ENCODE measurements at regions not wholly inside any gene's neighbourhood (a gene's known extent, or its start where the extent isn't known, plus 50 kb on each side); places are given as distances from the start of the nearest gene placed in this dataset.
A peak's percentile ranks its signal among the peaks of the same experiment; 100 is the strongest.

DNA sequence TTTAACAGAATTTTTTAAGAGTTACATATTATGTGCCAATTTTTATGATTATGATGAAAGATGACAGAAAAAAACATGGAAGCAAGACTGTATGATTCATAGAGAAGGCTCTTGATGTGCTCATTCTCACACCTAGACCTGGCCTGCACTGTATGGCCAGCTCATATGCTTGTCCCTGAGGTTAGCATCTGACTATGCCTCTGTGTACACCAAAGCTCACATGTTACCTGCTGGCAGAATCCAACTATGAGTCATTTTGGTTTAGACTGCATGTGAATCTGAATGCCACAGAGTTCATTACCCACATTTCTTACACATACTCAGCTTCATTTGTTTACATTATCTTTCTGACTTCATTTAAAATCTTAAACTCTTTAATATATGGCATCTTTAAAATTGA lies 139.0 kb downstream of the DSC3 start:
- H3K36me3 ChIP-seq (replicated peaks in 1 of 2; ENCODE audit: insufficient read depth in 1 of 2, low read depth in 2 of 2) = no peaks in the 10 kb centered on the region
- DNase-seq = peak in 1 of 4 donors; percentile 12
- no peaks in the 10 kb centered on the region for H3K27me3 ChIP-seq
- intact Hi-C loops (cut with DNase I) = no loop called here
- no peak overlapping the region for H3K4me3 ChIP-seq
- TF ChIP-seq POLR2A (IDR thresholded peaks at IDR 0.05) (no peak), CTCF (IDR thresholded peaks at IDR 0.05) (no peak)
- H3K4me1 ChIP-seq = no peaks in the 10 kb centered on the region
- ATAC-seq = no peak
- no peaks in the 10 kb centered on the region for H3K9me3 ChIP-seq
- H3K27ac ChIP-seq = no peak overlapping the region

DNA sequence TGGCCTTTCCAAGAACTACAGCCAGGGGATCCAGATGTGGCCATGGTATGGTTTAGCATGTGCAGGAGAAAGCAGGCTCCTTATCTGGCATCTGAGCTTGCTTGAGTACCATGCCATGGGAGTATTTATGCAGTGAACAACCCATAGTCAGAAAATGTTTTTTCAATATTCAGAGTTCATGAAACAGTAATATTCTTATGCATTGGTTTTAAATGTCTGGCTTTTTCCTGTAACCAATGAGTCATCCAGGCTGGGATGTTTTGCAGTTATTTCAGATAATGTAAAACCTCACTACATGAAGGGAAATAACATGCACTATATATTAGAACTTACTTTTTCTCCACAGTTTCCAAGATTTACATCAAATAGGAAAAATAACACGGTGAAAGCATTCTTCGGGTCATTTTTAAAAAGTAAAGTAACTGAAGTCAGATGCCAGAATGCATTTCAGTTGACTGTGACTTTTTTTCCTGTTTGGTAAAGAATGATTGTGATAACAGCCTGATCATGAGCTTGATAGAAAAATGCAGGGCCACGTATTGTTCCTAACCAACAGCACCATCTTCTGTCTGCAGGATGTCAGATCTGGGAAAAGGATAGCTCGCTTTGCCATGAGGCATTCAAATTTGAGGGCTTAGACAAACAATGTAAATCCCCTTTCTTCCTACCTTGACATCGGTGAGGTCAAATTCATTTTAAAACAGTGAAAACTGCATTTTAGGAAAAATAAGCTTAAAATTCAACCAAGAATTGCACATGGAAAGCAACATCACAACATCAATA lies 152.8 kb downstream of the DSC3 start:
- H3K4me3 ChIP-seq = no peak overlapping the region
- H3K4me1 ChIP-seq = no peaks in the 10 kb centered on the region
- ATAC-seq = no peak
- intact Hi-C loops (cut with DNase I) = no loop called here
- no peaks in the 10 kb centered on the region for H3K27me3 ChIP-seq
- H3K27ac ChIP-seq = no peak overlapping the region
- no peaks in the 10 kb centered on the region for H3K9me3 ChIP-seq
- DNase-seq = no peak
- 23 to 24% methylated on average over 5 of the region's 5 CpGs for WGBS, 2 donors
- peak in 4 of 7 experiments; percentile 11 to 22 (median 18) for TF ChIP-seq CTCF (IDR thresholded peaks at IDR 0.05)
- TF ChIP-seq POLR2A (IDR thresholded peaks at IDR 0.05) = no peak
- no peaks in the 10 kb centered on the region for H3K36me3 ChIP-seq (replicated peaks in 1 of 2; ENCODE audit: insufficient read depth in 1 of 2, low read depth in 2 of 2)

GRCh38 chr18:30888344-30888743 lies 154.2 kb downstream of the DSC3 start:
- no peaks in the 10 kb centered on the region for H3K36me3 ChIP-seq (replicated peaks in 1 of 2; ENCODE audit: insufficient read depth in 1 of 2, low read depth in 2 of 2)
- no peaks in the 10 kb centered on the region for H3K4me1 ChIP-seq
- intact Hi-C loops (cut with DNase I) = no loop called here
- no peak overlapping the region for H3K27ac ChIP-seq
- no peaks in the 10 kb centered on the region for H3K27me3 ChIP-seq
- no peak for TF ChIP-seq POLR2A (IDR thresholded peaks at IDR 0.05)
- no peak for TF ChIP-seq CTCF (IDR thresholded peaks at IDR 0.05)
- 65 to 71% methylated on average over 5 of the region's 5 CpGs for WGBS, 2 donors
- no peaks in the 10 kb centered on the region for H3K9me3 ChIP-seq
- ATAC-seq (no peak), DNase-seq (no peak)
- H3K4me3 ChIP-seq = no peak overlapping the region

GRCh38 chr18:30886998-30887397 lies 155.5 kb downstream of the DSC3 start:
- no peaks in the 10 kb centered on the region for H3K36me3 ChIP-seq (replicated peaks in 1 of 2; ENCODE audit: insufficient read depth in 1 of 2, low read depth in 2 of 2)
- WGBS, 2 donors = 78 to 82% methylated on average over 4 of the region's 4 CpGs
- DNase-seq (no peak), ATAC-seq (no peak)
- H3K27me3 ChIP-seq = no peaks in the 10 kb centered on the region
- intact Hi-C loops (cut with DNase I) = no loop called here
- H3K9me3 ChIP-seq = no peaks in the 10 kb centered on the region
- no peaks in the 10 kb centered on the region for H3K4me1 ChIP-seq
- no peak overlapping the region for H3K27ac ChIP-seq
- TF ChIP-seq CTCF (IDR thresholded peaks at IDR 0.05) (no peak), POLR2A (IDR thresholded peaks at IDR 0.05) (no peak)
- no peak overlapping the region for H3K4me3 ChIP-seq

GRCh38 chr18:30870466-30870865 lies 172.1 kb downstream of the DSC3 start:
- Histone ChIP-seq H3K4me1 (no peaks in the 10 kb centered on the region), H3K36me3 (replicated peaks in 1 of 2; ENCODE audit: insufficient read depth in 1 of 2, low read depth in 2 of 2) (no peaks in the 10 kb centered on the region), H3K4me3 (no peak overlapping the region), H3K27me3 (no peaks in the 10 kb centered on the region), H3K9me3 (no peaks in the 10 kb centered on the region), H3K27ac (no peak overlapping the region)
- intact Hi-C loops (cut with DNase I) = no loop called here
- DNase-seq (no peak), ATAC-seq (no peak)
- TF ChIP-seq CTCF (IDR thresholded peaks at IDR 0.05) = no peak
- no peak for TF ChIP-seq POLR2A (IDR thresholded peaks at IDR 0.05)
- WGBS, 2 donors = 65 to 70% methylated on average over 2 of the region's 2 CpGs

All from body of pancreas (tissue), 4 donors.